HEK293 (cell line): ENCODE measurements at regions not wholly inside any gene's neighbourhood (a gene's known extent, or its start where the extent isn't known, plus 50 kb on each side); places are given as distances from the start of the nearest gene placed in this dataset.

Experiments
- CTCF ChIA-PET: fragments of 350-600 bp; formaldehyde crosslinking; extraction: SDS; loops from one replicate; lab custom pipeline; 2021; ENCODE audit warnings: antibody characterized with exemption; lab: Yijun Ruan, JAX
- POLR2A ChIA-PET: fragments of 300-600 bp; formaldehyde crosslinking; extraction: SDS; loops from one replicate; lab custom pipeline; 2020; ENCODE audit warnings: antibody characterized with exemption, inconsistent platforms; lab: Yijun Ruan, JAX
- H3K27ac ChIP-seq: fragments of 200-500 bp; sonication (Bioruptor generic); 2 replicates; pipeline ENCODE4 v1.5.1; 2014; ENCODE audit warnings: low read depth, low read length, control low read depth, inconsistent platforms; ENCODE audit errors: extremely low read depth
- H3K36me3 ChIP-seq, 2 experiments: fragments of 200-500 bp in 1 of 2; sonication (Bioruptor generic) in 1 of 2; 1 replicate in 1 of 2; 2 replicates in 1 of 2; pipeline ENCODE4 v1.5.1; 2014 to 2017; ENCODE audit warnings: inconsistent platforms in 2 of 2, low read length in 2 of 2; ENCODE audit not compliant: control insufficient read depth in 2 of 2, insufficient read depth in 1 of 2
- H3K4me1 ChIP-seq: fragments of 200-500 bp; sonication (Bioruptor generic); 2 replicates; pipeline ENCODE4 v1.5.1; 2014; ENCODE audit warnings: mild to moderate bottlenecking, low read length, inconsistent platforms; ENCODE audit not compliant: control insufficient read depth, insufficient read depth
- H3K4me3 ChIP-seq: 2 replicates; pipeline ENCODE4 v1.5.1; 2011; ENCODE audit warnings: low read depth, mild to moderate bottlenecking, control low read depth, low read length, moderate library complexity
- H3K9me3 ChIP-seq: fragments of 200-500 bp; sonication (Bioruptor generic); 2 replicates; pipeline ENCODE4 v1.5.1; 2014; ENCODE audit warnings: low read depth, low read length, inconsistent platforms; ENCODE audit not compliant: control insufficient read depth, insufficient read depth
- CTCF ChIP-seq: fragments of 450-650 bp; formaldehyde crosslinking; IDR thresholded peaks from 2 replicates; pipeline ENCODE4 v1.5.1; 2016; ENCODE audit warnings: missing biosample characterization, missing genetic modification characterization
- GLI2 ChIP-seq: fragments of 450-650 bp; formaldehyde crosslinking; IDR thresholded peaks from 2 replicates; pipeline ENCODE4; 2017; ENCODE audit warnings: missing biosample characterization, missing genetic modification characterization, low read depth, borderline replicate concordance
- GLIS2 ChIP-seq: fragments of 450-650 bp; formaldehyde crosslinking; IDR thresholded peaks from 2 replicates; pipeline ENCODE4 v1.5.1; 2016; ENCODE audit warnings: missing biosample characterization, missing genetic modification characterization
- KLF16 ChIP-seq: fragments of 450-650 bp; formaldehyde crosslinking; IDR thresholded peaks from 2 replicates; pipeline ENCODE4 v1.5.1; 2017; ENCODE audit warnings: missing biosample characterization, missing genetic modification characterization
- KLF9 ChIP-seq: fragments of 450-650 bp; formaldehyde crosslinking; IDR thresholded peaks from 2 replicates; pipeline ENCODE4 v1.5.1; 2016; ENCODE audit warnings: missing biosample characterization, missing genetic modification characterization, low read depth
- PRDM6 ChIP-seq: fragments of 450-650 bp; formaldehyde crosslinking; IDR thresholded peaks from 2 replicates; pipeline ENCODE4 v1.5.1; 2017; ENCODE audit warnings: missing biosample characterization, missing genetic modification characterization
- YY2 ChIP-seq: fragments of 450-650 bp; formaldehyde crosslinking; IDR thresholded peaks from 2 replicates; pipeline ENCODE4 v1.5.1; 2016; ENCODE audit warnings: missing biosample characterization, missing genetic modification characterization
- ZBTB1 ChIP-seq: fragments of 450-650 bp; formaldehyde crosslinking; IDR thresholded peaks from 2 replicates; pipeline ENCODE4 v1.5.1; 2016; ENCODE audit warnings: missing biosample characterization, missing genetic modification characterization
- ZBTB17 ChIP-seq: fragments of 450-650 bp; formaldehyde crosslinking; IDR thresholded peaks from 2 replicates; pipeline ENCODE4 v1.5.1; 2016; ENCODE audit warnings: missing biosample characterization, missing genetic modification characterization
- ZBTB20 ChIP-seq: fragments of 450-650 bp; formaldehyde crosslinking; IDR thresholded peaks from 2 replicates; pipeline ENCODE4 v1.5.1; 2016; ENCODE audit warnings: missing biosample characterization, missing genetic modification characterization
- ZNF18 ChIP-seq: fragments of 450-650 bp; formaldehyde crosslinking; IDR thresholded peaks from 2 replicates; pipeline ENCODE4 v1.5.1; 2016; ENCODE audit warnings: missing biosample characterization, missing genetic modification characterization
- ZNF184 ChIP-seq: fragments of 450-650 bp; IDR thresholded peaks from 2 replicates; pipeline ENCODE4 v1.5.1; 2018; ENCODE audit warnings: missing biosample characterization, mild to moderate bottlenecking, missing genetic modification characterization
- ZNF335 ChIP-seq: fragments of 450-650 bp; formaldehyde crosslinking; conservative IDR thresholded peaks from 2 replicates; pipeline ENCODE4 v1.5.1; 2016; ENCODE audit warnings: missing biosample characterization, missing genetic modification characterization
- ZNF510 ChIP-seq: fragments of 450-650 bp; formaldehyde crosslinking; IDR thresholded peaks from 2 replicates; pipeline ENCODE4 v1.5.1; 2018; ENCODE audit warnings: mild to moderate bottlenecking, missing genetic modification characterization, missing biosample characterization; ENCODE audit not compliant: insufficient replicate concordance
- ZNF558 ChIP-seq: fragments of 450-650 bp; formaldehyde crosslinking; IDR thresholded peaks from 2 replicates; pipeline ENCODE4 v1.5.1; 2016; ENCODE audit warnings: missing biosample characterization, missing genetic modification characterization
- ZNF571 ChIP-seq: fragments of 450-650 bp; formaldehyde crosslinking; IDR thresholded peaks from 2 replicates; pipeline ENCODE4 v1.5.0; 2017; ENCODE audit warnings: missing biosample characterization, missing genetic modification characterization
- ZNF623 ChIP-seq: fragments of 450-650 bp; formaldehyde crosslinking; IDR thresholded peaks from 2 replicates; pipeline ENCODE4 v1.5.1; 2016; ENCODE audit warnings: missing biosample characterization, missing genetic modification characterization
- ZNF629 ChIP-seq: fragments of 450-650 bp; formaldehyde crosslinking; IDR thresholded peaks from 2 replicates; pipeline ENCODE4 v1.5.1; 2017; ENCODE audit warnings: missing biosample characterization, missing genetic modification characterization
- ZNF664 ChIP-seq: fragments of 450-650 bp; formaldehyde crosslinking; IDR thresholded peaks from 2 replicates; pipeline ENCODE4 v1.5.1; 2016; ENCODE audit warnings: missing biosample characterization, missing genetic modification characterization
- ZNF704 ChIP-seq: fragments of 450-650 bp; formaldehyde crosslinking; IDR thresholded peaks from 2 replicates; pipeline ENCODE4 v1.5.1; 2016; ENCODE audit warnings: missing biosample characterization, missing genetic modification characterization
- ZNF747 ChIP-seq: fragments of 450-650 bp; formaldehyde crosslinking; IDR thresholded peaks from 2 replicates; pipeline ENCODE4 v1.5.1; 2016; ENCODE audit warnings: missing biosample characterization, missing genetic modification characterization
- ZNF76 ChIP-seq: fragments of 450-650 bp; formaldehyde crosslinking; IDR thresholded peaks from 2 replicates; pipeline ENCODE4; 2016; ENCODE audit warnings: low read depth, missing biosample characterization, missing genetic modification characterization, borderline replicate concordance
- ZNF785 ChIP-seq: fragments of 450-650 bp; formaldehyde crosslinking; IDR thresholded peaks from 2 replicates; pipeline ENCODE4 v1.5.1; 2016; ENCODE audit warnings: missing biosample characterization, missing genetic modification characterization

GRCh38 chr9:16031486-16031885 is 478.6 kb downstream of the CCDC171 start:
- Histone ChIP-seq H3K4me1 (no peaks in the 10 kb centered on the region), H3K4me3 (no peak overlapping the region), H3K9me3 (no peaks in the 10 kb centered on the region), H3K36me3 (no peaks in the 10 kb centered on the region), H3K27ac (no peak overlapping the region)
- TF ChIP-seq ZBTB1 (no peak), ZNF335 (tag by site-specific recombination) (no peak), GLI2 (tag by site-specific recombination) (no peak), ZNF704 (no peak), PRDM6 (tag by site-specific recombination) (no peak), ZNF664 (tag by site-specific recombination) (no peak), ZNF18 (no peak), YY2 (tag by site-specific recombination) (no peak), ZNF785 (tag by site-specific recombination) (no peak), ZNF76 (no peak), ZBTB20 (tag by site-specific recombination) (no peak), ZNF623 (tag by site-specific recombination) (no peak), ZNF510 (tag by site-specific recombination) (no peak), ZNF184 (tag by site-specific recombination) (no peak), ZNF629 (no peak), ZNF571 (no peak), KLF16 (tag by site-specific recombination) (no peak), ZNF747 (tag by site-specific recombination) (no peak), CTCF (tag by site-specific recombination) (no peak)
- CTCF ChIA-PET = interaction anchor here (0.9 to 1.3 kb wide), 2 partner anchors 8 to 105 kb away, joined by 4 read pairs; no protein-coding TSS in a partner anchor
- POLR2A ChIA-PET = no interaction called here

- H3K4me3 ChIP-seq = no peak overlapping the region
- H3K36me3 ChIP-seq = no peaks in the 10 kb centered on the region
- no peaks in the 10 kb centered on the region for H3K4me1 ChIP-seq
- TF ChIP-seq KLF9 (tag by site-specific recombination) (no peak), ZNF558 (tag by site-specific recombination) (no peak), GLIS2 (tag by site-specific recombination) (no peak), ZBTB17 (no peak)
- no peaks in the 10 kb centered on the region for H3K9me3 ChIP-seq
- CTCF ChIA-PET = interaction anchor here (0.9 to 1.3 kb wide), 2 partner anchors 8 to 106 kb away, joined by 4 read pairs; no protein-coding TSS in a partner anchor
- no peak overlapping the region for H3K27ac ChIP-seq
- POLR2A ChIA-PET = no interaction called here
Observed at GRCh38 chr9:16031971-16032370, 479.1 kb downstream of the CCDC171 start.
